ENCODE measurements at regions not wholly inside any gene's neighbourhood (a gene's known extent, or its start where the extent isn't known, plus 50 kb on each side); places are given as distances from the start of the nearest gene placed in this dataset.
A peak's percentile ranks its signal among the peaks of the same experiment; 100 is the strongest.
"Not testable (repeated sequence)": the region's sequence is repeated elsewhere in the genome, so short reads cannot be mapped to it uniquely, and the experiment has no call there.

GRCh38 chr1:115181231-115181630, 91.9 kb upstream of the TSPAN2 start:
- no peak for DNase-seq (ENCODE audit: low spot score)

- DNase-seq (ENCODE audit: low spot score), result peak; percentile 83
Observed at GRCh38 chr1:115179397-115180079, 90.2 kb upstream of the TSPAN2 start.

- DNase-seq (ENCODE audit: low spot score), result no peak
Observed at GRCh38 chr1:115176189-115176588, 86.9 kb upstream of the TSPAN2 start.

- no peak for DNase-seq (ENCODE audit: low spot score)
Observed at GRCh38 chr1:115175596-115175995, 86.3 kb upstream of the TSPAN2 start.

GRCh38 chr1:115173151-115173550, 83.8 kb upstream of the TSPAN2 start:
- no peak for DNase-seq (ENCODE audit: low spot score)

GRCh38 chr1:115172270-115172669, 83.0 kb upstream of the TSPAN2 start:
- no peak for DNase-seq (ENCODE audit: low spot score)

GRCh38 chr1:115170961-115171392, 81.7 kb upstream of the TSPAN2 start:
- no peak for DNase-seq (ENCODE audit: low spot score)

GRCh38 chr1:115170377-115170776, 81.1 kb upstream of the TSPAN2 start:
- DNase-seq (ENCODE audit: low spot score), result no peak

GRCh38 chr1:115168026-115168425, 78.7 kb upstream of the TSPAN2 start:
- DNase-seq (ENCODE audit: low spot score), result no peak

- no peak for DNase-seq (ENCODE audit: low spot score)
Observed at GRCh38 chr1:115166531-115167091, 77.3 kb upstream of the TSPAN2 start.

GRCh38 chr1:115165776-115166175, 76.5 kb upstream of the TSPAN2 start:
- no peak for DNase-seq (ENCODE audit: low spot score)

GRCh38 chr1:115164940-115165705, 75.8 kb upstream of the TSPAN2 start:
- DNase-seq (ENCODE audit: low spot score), result no peak

GRCh38 chr1:115164484-115164883, 75.2 kb upstream of the TSPAN2 start:
- no peak for DNase-seq (ENCODE audit: low spot score)

GRCh38 chr1:115160728-115161127, 71.4 kb upstream of the TSPAN2 start:
- no peak for DNase-seq (ENCODE audit: low spot score)

GRCh38 chr1:115159958-115160357, 70.7 kb upstream of the TSPAN2 start:
- no peak for DNase-seq (ENCODE audit: low spot score)

- no peak for DNase-seq (ENCODE audit: low spot score)
Observed at GRCh38 chr1:115158181-115158580, 68.9 kb upstream of the TSPAN2 start.

- DNase-seq (ENCODE audit: low spot score), result no peak
Observed at GRCh38 chr1:115156826-115157468, 67.6 kb upstream of the TSPAN2 start.

- no peak for DNase-seq (ENCODE audit: low spot score)
Observed at GRCh38 chr1:115153966-115154557, 64.8 kb upstream of the TSPAN2 start.

GRCh38 chr1:115147928-115148327, 58.6 kb upstream of the TSPAN2 start:
- DNase-seq (ENCODE audit: low spot score), result not testable (repeated sequence)

GRCh38 chr1:115145226-115145625, 55.9 kb upstream of the TSPAN2 start:
- DNase-seq (ENCODE audit: low spot score), result no peak

GRCh38 chr1:115144176-115144575, 54.9 kb upstream of the TSPAN2 start:
- no peak for DNase-seq (ENCODE audit: low spot score)

- no peak for DNase-seq (ENCODE audit: low spot score)
Observed at GRCh38 chr1:115142616-115143015, 53.3 kb upstream of the TSPAN2 start.

- DNase-seq (ENCODE audit: low spot score), result no peak
Observed at GRCh38 chr1:115141145-115141454, 51.8 kb upstream of the TSPAN2 start.
